ENCODE measurements at regions not wholly inside any gene's neighbourhood (a gene's known extent, or its start where the extent isn't known, plus 50 kb on each side); places are given as distances from the start of the nearest gene placed in this dataset.
A peak's percentile ranks its signal among the peaks of the same experiment; 100 is the strongest.

- WGBS (ENCODE audit: missing lambda C conversion rate), result 19% methylated on average over 4 of the region's 4 CpGs
- FAIRE-seq (no peak), ATAC-seq (no peak), DNase-seq (ENCODE audit: low read depth in 1 of 2, low spot score in 1 of 2) (no peak)
- H3K4me2 ChIP-seq, result 0 out of 3 replicates have a peak overlapping the region, but pooled peaks have one; percentile 5
- CTCF ChIA-PET, result interaction anchor here (0.7 kb wide), 1 partner anchor 95 kb away, joined by 3 read pairs; no protein-coding TSS in a partner anchor
- POLR2A ChIA-PET, result no interaction called here
- H3K27ac ChIP-seq, result no peak overlapping the region
- no peaks in the 10 kb centered on the region for H3K4me1 ChIP-seq
- H3K9me3 ChIP-seq, result no peaks in the 10 kb centered on the region
- no peak for TF ChIP-seq JUNB (IDR thresholded peaks at IDR 0.05)
- no peak overlapping the region for H3K4me3 ChIP-seq
Observed at GRCh38 chr18:51330148-51330547, 132.7 kb upstream of the MEX3C start.

GRCh38 chr18:51330739-51331138 lies 133.3 kb upstream of the MEX3C start:
- CTCF ChIA-PET, result no interaction called here
- no peak overlapping the region for H3K4me3 ChIP-seq
- 62% methylated on average over 5 of the region's 5 CpGs for WGBS (ENCODE audit: missing lambda C conversion rate)
- H3K27ac ChIP-seq, result no peak overlapping the region
- no peak overlapping the region for H3K4me2 ChIP-seq
- no peak for DNase-seq (ENCODE audit: low read depth in 1 of 2, low spot score in 1 of 2)
- no peaks in the 10 kb centered on the region for H3K9me3 ChIP-seq
- FAIRE-seq, result no peak
- POLR2A ChIA-PET, result no interaction called here
- no peak for TF ChIP-seq EP300 (IDR thresholded peaks at IDR 0.05)
- no peak for TF ChIP-seq JUN (IDR thresholded peaks at IDR 0.05)
- TF ChIP-seq CHD4 (IDR thresholded peaks at IDR 0.05; ENCODE audit: borderline replicate concordance), result no peak
- no peak for TF ChIP-seq EHMT2 (IDR thresholded peaks at IDR 0.05; ENCODE audit: low read depth)
- no peak for TF ChIP-seq FOSB (CRISPR knock-in tag; IDR thresholded peaks at IDR 0.05)
- no peak for TF ChIP-seq HES2 (IDR thresholded peaks at IDR 0.05)
- TF ChIP-seq HEYL (CRISPR knock-in tag; IDR thresholded peaks at IDR 0.05), result no peak
- no peak for TF ChIP-seq MAZ (IDR thresholded peaks at IDR 0.05; ENCODE audit: borderline replicate concordance, low read depth, low read length)
- TF ChIP-seq USF2 (IDR thresholded peaks at IDR 0.05), result no peak
- ATAC-seq, result no peak
- H3K4me1 ChIP-seq, result no peaks in the 10 kb centered on the region

- ATAC-seq (no peak), DNase-seq (ENCODE audit: low read depth in 1 of 2, low spot score in 1 of 2) (no peak), FAIRE-seq (no peak)
- ChIA-PET POLR2A (no interaction called here), CTCF (no interaction called here)
- H3K4me3 ChIP-seq, result no peak overlapping the region
- H3K4me1 ChIP-seq, result peaks cover 11% of the 10 kb centered on the region; the same call in 2 of the 3 replicates
- WGBS (ENCODE audit: missing lambda C conversion rate), result 43% methylated on average over 2 of the region's 2 CpGs
- no peak overlapping the region for H3K4me2 ChIP-seq
- TF ChIP-seq USF2 (IDR thresholded peaks at IDR 0.05) (no peak), PBX3 (IDR thresholded peaks at IDR 0.05) (no peak), NR3C1 (IDR thresholded peaks at IDR 0.05) (no peak), HEYL (CRISPR knock-in tag; IDR thresholded peaks at IDR 0.05) (no peak), BCL3 (IDR thresholded peaks at IDR 0.05) (no peak), KDM5A (IDR thresholded peaks at IDR 0.05) (no peak), SMC3 (IDR thresholded peaks at IDR 0.05) (no peak), NFE2L2 (conservative IDR thresholded peaks at IDR 0.05; ENCODE audit: low read length) (no peak), CHD2 (IDR thresholded peaks at IDR 0.05; ENCODE audit: low read length, partially characterized antibody) (no peak), NPAS2 (CRISPR knock-in tag; IDR thresholded peaks at IDR 0.05; ENCODE audit: borderline replicate concordance) (no peak)
- H3K27ac ChIP-seq, result no peak overlapping the region
- H3K9me3 ChIP-seq, result no peaks in the 10 kb centered on the region
Observed at GRCh38 chr18:51337406-51337805, 139.9 kb upstream of the MEX3C start.

All from A549 (cell line).